Panc1 (cell line): ENCODE measurements at regions not wholly inside any gene's neighbourhood (a gene's known extent, or its start where the extent isn't known, plus 50 kb on each side); places are given as distances from the start of the nearest gene placed in this dataset.

ENCODE experiments used
- ATAC-seq: fragments of 200-7000 bp; cut with Tn5 transposase; 2 replicates; pipeline ENCODE4 v1.9.1; 2020; ENCODE audit warnings: mild to moderate bottlenecking, moderate library complexity
- BruUV-seq: library from RNA; stranded (reverse); fragments of 400-500 nt; replicated peaks from 2 replicates; lab custom pipeline; 2021; lab: Mats Ljungman, UMichigan
- CTCF ChIA-PET: fragments of 300-600 bp; sonication (Branson Sonifier 250); formaldehyde crosslinking; loops from one replicate; lab custom pipeline; 2022; ENCODE audit warnings: antibody characterized with exemption; lab: Charles Lee
- POLR2A ChIA-PET: fragments of 300-600 bp; sonication (Branson Sonifier 250); formaldehyde crosslinking; loops from one replicate; lab custom pipeline; 2022; ENCODE audit warnings: antibody characterized with exemption; lab: Charles Lee
- DNase-seq: peaks from one replicate; pipeline ENCODE4 v3.0.0-alpha.2; 2010; ENCODE audit warnings: low read depth, low spot score
- H3K27ac ChIP-seq: 2 replicates; pipeline ENCODE4 v1.5.1; 2011; ENCODE audit warnings: mild to moderate bottlenecking, low read length, inconsistent platforms
- H3K27me3 ChIP-seq: fragments of 200-500 bp; sonication (Bioruptor generic); 2 replicates; pipeline ENCODE4 v1.6.0; 2014; ENCODE audit warnings: low read length, inconsistent platforms; ENCODE audit not compliant: control insufficient read depth, insufficient read depth
- H3K36me3 ChIP-seq: fragments of 200-500 bp; sonication (Bioruptor generic); 2 replicates; pipeline ENCODE4 v1.5.1; 2014; ENCODE audit warnings: inconsistent platforms, mild to moderate bottlenecking, low read length, moderate library complexity; ENCODE audit not compliant: control insufficient read depth, insufficient read depth
- H3K4me1 ChIP-seq: 2 replicates; pipeline ENCODE4 v1.5.1; 2011; ENCODE audit warnings: inconsistent platforms, mild to moderate bottlenecking, low read length, moderate library complexity; ENCODE audit not compliant: control insufficient read depth, insufficient read depth
- H3K4me3 ChIP-seq, 2 experiments: 2 replicates each; pipeline ENCODE4 v1.5.1; 2011 to 2012; ENCODE audit warnings: low read depth in 2 of 2, low read length in 2 of 2, mild to moderate bottlenecking in 2 of 2, inconsistent platforms in 1 of 2, moderate library complexity in 1 of 2
- H3K9me3 ChIP-seq: fragments of 200-500 bp; sonication (Bioruptor generic); 2 replicates; pipeline ENCODE4 v1.5.1; 2014; ENCODE audit warnings: low read depth, mild to moderate bottlenecking, inconsistent platforms, low read length, moderate library complexity; ENCODE audit not compliant: control insufficient read depth, insufficient read depth
- CTCF ChIP-seq: fragments of 450-650 bp; IDR thresholded peaks from 2 replicates; pipeline ENCODE4 v1.5.1; 2017; ENCODE audit warnings: mild to moderate bottlenecking
- POLR2AphosphoS5 ChIP-seq: IDR thresholded peaks from 2 replicates; pipeline ENCODE4 v1.6.1; 2012; ENCODE audit warnings: mild to moderate bottlenecking, low read depth, low read length, moderate library complexity
- REST ChIP-seq, 2 experiments: IDR thresholded peaks; 2 replicates each; pipeline ENCODE4 v1.6.1; 2011 to 2012; ENCODE audit warnings: low read depth in 2 of 2, control low read depth in 1 of 2, low read length in 1 of 2, mild to moderate bottlenecking in 1 of 2, moderate library complexity in 1 of 2; ENCODE audit not compliant: insufficient read depth in 1 of 2
- SIN3A ChIP-seq: IDR thresholded peaks from 2 replicates; pipeline ENCODE4 v1.6.1; 2012; ENCODE audit warnings: low read depth, mild to moderate bottlenecking, low read length, moderate library complexity, borderline replicate concordance; ENCODE audit not compliant: insufficient read depth
- TCF7L2 ChIP-seq: IDR thresholded peaks from 2 replicates; pipeline ENCODE4 v1.6.1; 2011; ENCODE audit warnings: mild to moderate bottlenecking, low read depth, low read length, inconsistent platforms
- in situ Hi-C: cut with HindIII; loops from 2 replicates; pipeline ENCODE4 v1.10.0; 2016; ENCODE audit warnings: low sequenced_read_pairs, low pct_unique_long_range_greater_than_20kb
- intact Hi-C: fragments of 100-400 bp; cut with micrococcal nuclease; formaldehyde crosslinking; loops from one replicate; pipeline ENCODE4 v1.10.0; 2022; ENCODE audit not compliant: unreplicated experiment

DNA sequence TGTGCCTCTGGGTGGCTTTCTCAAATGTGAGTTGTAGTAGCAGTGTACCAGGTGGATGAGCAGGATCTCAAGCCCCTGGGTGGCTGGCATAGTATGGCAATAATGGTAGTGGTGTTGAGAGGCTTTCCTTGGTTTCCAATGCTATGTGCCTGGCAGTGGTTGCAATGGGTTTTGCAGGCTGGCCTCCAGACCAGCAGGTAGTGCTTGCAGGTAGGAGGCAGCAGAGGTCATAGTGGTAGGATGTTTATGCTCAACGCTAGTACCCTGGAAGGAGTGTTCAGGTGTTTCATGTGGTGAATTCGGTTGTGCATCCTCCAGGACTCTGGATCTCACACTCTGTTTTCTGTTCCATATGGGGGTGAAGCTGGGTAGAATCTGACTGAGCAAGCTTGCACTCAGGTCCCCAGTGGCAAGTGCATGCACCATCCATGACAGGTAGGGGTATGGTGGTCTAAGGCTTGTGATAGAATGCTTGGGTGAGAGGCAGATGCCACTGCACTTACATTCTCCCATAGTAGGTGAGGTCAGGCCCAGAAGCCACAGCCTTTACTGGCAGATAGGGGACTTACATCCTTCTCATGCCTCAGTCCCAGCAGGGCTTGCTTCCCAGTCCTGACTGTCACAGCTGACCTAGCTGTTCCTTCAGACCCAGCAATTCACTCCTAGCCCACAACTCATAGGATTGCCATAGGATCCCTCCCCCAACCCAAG lies 410.5 kb upstream of the LRRC7 start:
- in situ Hi-C loops (no loop called here), intact Hi-C loops (no loop called here)
- Histone ChIP-seq H3K36me3 (no peaks in the 10 kb centered on the region), H3K27ac (no peak overlapping the region), H3K4me1 (no peaks in the 10 kb centered on the region), H3K9me3 (no peaks in the 10 kb centered on the region), H3K4me3 (no peak overlapping the region), H3K27me3 (no peaks in the 10 kb centered on the region)
- no TSS peak for BruUV-seq
- ChIA-PET POLR2A (no interaction called here), CTCF (no interaction called here)
- DNase-seq (no peak), ATAC-seq (no peak)
- no peak for TF ChIP-seq CTCF
- TF ChIP-seq SIN3A = no peak
- no peak for TF ChIP-seq TCF7L2
- no peak for TF ChIP-seq REST (IDR thresholded peaks at IDR 0.05; ENCODE audit: insufficient read depth in 1 of 2, low read depth in 2 of 2, low read length in 1 of 2)
- no peak for TF ChIP-seq POLR2AphosphoS5

DNA sequence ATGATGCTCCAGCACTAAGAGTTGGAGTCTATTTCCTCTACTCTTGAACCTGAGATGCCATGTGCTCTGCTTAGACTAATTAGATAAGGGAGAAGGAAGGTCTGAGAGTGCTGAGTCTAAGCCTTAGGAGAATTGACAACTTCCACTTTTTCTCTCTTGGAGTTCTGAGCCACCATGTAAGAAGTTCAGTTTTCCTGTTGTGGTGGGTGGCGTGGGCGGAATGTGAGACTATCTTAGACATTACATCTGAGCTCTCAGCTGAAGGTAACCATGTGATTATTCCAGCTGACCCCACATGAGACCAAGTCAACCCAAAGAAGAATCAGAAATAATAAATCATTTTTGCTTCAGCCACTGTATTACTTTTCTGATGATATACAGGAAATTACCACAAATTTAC lies 404.5 kb upstream of the LRRC7 start:
- Histone ChIP-seq H3K27ac (no peak overlapping the region), H3K4me3 (no peak overlapping the region), H3K36me3 (no peaks in the 10 kb centered on the region), H3K27me3 (no peaks in the 10 kb centered on the region), H3K9me3 (no peaks in the 10 kb centered on the region), H3K4me1 (no peaks in the 10 kb centered on the region)
- ATAC-seq = no peak
- no peak for DNase-seq
- BruUV-seq = no TSS peak
- intact Hi-C loops = no loop called here
- in situ Hi-C loops = no loop called here
- CTCF ChIA-PET = no interaction called here
- no peak for TF ChIP-seq POLR2AphosphoS5
- TF ChIP-seq TCF7L2 = no peak
- TF ChIP-seq REST (IDR thresholded peaks at IDR 0.05; ENCODE audit: insufficient read depth in 1 of 2, low read depth in 2 of 2, low read length in 1 of 2) = no peak
- no peak for TF ChIP-seq SIN3A
- no peak for TF ChIP-seq CTCF
- POLR2A ChIA-PET = no interaction called here
